ENCODE measurements at regions not wholly inside any gene's neighbourhood (a gene's known extent, or its start where the extent isn't known, plus 50 kb on each side); places are given as distances from the start of the nearest gene placed in this dataset.
A peak's percentile ranks its signal among the peaks of the same experiment; 100 is the strongest.
"Not testable (repeated sequence)": the region's sequence is repeated elsewhere in the genome, so short reads cannot be mapped to it uniquely, and the experiment has no call there.

DNA sequence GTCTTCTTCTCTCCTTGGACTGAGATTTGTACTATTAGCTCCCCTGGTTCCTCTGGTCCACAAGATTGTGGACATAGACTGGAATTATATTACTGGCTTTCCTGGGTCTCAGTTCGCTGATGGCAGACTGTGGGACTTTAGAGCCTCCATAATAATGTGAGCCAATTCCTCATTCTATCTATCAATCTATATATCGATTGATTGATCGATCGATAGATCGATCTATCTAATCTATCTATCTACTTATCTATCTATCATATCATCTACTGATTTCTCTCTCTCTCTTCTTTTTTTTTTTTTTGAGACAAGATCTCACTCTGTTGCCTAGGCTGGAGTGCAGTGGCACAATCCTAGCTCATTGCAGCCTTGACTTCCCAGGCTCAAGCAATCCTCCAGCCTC lies 51.5 kb upstream of the DDR1 start:
- DNase-seq = no peak

DNA sequence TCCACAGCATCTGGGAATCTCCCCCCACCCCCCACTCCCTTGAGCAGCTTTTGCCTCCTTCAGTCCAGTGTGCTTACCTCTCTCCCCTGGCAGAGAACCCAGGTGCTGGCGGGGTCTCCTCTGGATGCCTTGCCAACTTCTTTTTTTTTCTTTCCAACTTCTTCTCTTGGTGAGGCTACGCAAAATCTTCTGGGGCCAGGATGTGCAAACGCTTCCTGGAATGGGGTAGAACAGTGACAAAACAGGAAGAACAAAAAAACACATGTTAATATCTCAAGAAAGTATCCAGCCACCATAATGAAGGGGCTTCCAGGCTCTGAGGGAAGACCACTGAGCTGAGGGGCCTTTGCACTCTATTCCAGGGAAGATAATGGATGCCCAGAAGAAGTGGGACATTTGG lies 53.9 kb upstream of the DDR1 start:
- DNase-seq = no peak

DNA sequence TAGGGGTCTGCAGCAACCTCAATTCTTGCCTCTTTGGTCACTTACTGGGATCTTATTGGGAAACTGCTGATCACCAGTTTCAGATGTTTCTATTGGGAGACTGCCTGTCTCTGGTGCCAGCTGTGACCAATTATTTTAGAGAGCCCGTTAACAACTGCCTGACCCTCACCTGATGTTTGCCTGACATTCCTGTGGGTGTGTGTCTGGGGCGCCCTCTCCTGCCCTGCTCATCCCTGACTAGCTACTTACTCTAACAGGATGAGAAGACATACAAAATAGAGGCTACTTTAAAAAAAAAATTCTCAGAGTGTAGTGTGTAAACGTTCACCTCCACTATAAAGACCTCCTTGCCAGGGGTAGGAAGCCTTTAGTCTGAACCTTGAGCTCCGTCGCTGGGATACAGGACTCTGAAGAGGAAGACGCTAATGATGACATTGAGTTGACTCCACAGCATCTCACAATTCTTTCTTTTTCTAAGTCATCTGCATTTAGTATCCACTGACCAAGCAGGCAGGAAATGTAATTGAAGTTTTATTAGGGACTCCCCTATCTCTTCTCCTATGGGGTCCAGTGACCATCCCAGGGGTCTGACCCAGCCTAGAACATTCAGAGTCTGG lies 54.6 kb upstream of the DDR1 start:
- no peak for DNase-seq

DNA sequence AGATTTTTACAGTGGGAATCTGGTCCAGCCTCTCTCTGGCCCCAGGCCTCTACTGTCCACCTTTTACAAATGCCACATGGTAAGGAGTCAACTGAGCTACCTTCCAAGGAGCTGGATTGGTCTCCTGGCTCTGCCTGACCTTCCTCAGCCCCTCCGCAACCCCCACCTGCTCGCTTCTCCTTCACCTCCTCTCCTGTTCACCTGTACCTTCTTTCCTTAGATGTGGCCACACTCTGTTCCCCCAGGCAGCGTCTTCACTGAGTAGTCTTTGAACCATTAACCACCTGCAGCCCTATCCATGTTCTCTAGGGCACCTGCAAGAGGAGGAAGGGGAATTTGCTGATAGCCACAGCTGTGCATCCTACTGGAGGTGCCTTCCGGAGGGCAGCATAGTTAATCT lies 55.3 kb upstream of the DDR1 start:
- DNase-seq = no peak

DNA sequence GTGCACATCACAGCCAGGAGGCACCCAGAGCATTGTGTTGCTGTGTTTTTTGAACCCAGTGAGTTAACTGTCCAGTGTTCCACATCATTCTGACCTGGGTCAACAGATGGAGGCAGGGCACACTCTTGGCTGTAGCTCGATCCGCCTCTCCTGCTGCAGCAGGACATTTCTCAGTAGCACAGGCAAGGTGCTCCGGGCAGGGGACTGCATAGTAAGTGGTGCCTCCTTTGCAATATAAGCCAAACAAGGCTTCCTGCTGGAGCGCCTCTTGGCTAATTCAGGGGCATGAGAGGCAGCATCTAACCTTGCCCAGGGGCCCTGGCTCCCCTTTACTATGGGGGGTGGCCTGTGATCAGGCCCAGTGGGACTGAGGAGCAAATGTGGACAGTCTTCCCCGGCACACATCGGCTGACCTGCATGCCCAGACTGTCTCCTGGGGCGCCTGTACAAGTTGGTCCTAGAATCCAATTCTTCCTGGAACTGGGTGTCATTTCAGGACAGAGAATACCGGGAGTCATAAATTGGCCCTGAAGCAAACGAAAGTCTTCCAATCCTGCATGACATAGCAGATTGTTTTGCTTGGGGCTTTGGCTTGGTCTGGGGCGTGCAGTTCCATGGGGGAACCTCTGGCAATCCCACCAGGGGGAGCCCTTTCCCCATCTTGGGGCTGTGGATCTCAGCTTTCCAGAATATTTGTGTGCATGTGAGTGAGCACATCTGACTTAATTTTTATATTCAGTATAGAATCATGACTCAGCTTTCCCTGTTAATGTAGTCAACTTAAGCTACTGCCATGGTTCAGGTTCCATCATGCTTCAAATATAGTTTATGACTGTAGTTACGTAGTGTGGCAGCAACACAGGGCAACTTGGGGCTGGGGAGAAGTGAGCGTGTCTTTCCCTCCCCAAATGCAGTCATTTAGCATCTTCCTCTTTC lies 56.0 kb upstream of the DDR1 start:
- peak; percentile 93 for DNase-seq

DNA sequence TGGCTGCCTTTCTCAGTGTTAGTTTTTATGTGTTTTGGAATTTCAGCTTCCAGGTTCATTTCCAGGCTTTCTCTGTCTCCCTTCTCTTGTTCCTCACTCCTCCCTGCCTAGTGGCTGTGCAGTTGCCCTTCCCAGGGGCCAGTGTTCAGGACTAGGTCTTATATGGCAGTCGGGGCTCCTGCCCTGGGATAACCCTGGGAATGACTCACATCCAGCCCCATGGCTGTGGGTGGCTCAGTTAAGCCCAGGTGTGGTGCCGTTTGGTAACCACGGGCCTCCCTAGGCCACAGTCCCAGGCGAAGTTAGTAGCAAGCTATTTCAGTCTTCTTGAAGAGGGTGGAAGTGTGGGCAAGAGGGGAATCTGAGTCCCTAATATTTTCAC lies 57.4 kb upstream of the DDR1 start:
- peak; percentile 60 for DNase-seq

DNA sequence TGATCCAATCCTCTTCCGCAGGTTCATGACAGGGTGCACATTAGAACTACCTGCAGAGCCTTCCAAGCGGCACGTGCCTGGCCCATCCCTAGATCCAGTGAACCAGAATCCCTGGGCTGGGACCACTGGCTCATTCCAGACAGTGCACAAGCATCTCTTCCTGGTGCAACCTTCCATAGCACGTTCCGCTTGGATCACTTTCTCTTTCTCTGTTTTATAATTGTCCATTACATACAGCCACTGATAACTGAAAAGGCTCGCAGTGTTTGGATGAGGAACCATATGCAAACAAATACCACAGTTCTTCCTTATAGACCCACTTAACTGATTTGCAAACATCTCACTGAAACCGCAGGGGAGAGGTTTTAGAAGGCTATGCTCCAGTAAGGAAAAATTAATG lies 59.6 kb upstream of the DDR1 start:
- DNase-seq = no peak

DNA sequence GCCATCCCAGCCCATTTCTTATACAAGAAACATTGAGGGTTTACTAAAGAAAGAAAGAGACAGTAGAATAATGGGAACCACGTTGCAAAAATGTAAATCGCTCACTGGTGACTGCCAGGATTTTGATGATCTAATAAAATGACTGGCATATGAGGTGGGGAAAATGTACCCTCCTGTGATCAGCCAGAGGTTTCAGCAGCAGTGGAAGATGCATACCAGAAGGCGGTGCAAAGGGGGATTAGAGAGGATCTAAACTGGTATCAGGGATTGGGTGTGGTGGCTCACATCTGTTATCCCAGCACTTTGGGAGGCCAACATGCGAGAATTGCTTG lies 60.8 kb upstream of the DDR1 start:
- no peak for DNase-seq

DNA sequence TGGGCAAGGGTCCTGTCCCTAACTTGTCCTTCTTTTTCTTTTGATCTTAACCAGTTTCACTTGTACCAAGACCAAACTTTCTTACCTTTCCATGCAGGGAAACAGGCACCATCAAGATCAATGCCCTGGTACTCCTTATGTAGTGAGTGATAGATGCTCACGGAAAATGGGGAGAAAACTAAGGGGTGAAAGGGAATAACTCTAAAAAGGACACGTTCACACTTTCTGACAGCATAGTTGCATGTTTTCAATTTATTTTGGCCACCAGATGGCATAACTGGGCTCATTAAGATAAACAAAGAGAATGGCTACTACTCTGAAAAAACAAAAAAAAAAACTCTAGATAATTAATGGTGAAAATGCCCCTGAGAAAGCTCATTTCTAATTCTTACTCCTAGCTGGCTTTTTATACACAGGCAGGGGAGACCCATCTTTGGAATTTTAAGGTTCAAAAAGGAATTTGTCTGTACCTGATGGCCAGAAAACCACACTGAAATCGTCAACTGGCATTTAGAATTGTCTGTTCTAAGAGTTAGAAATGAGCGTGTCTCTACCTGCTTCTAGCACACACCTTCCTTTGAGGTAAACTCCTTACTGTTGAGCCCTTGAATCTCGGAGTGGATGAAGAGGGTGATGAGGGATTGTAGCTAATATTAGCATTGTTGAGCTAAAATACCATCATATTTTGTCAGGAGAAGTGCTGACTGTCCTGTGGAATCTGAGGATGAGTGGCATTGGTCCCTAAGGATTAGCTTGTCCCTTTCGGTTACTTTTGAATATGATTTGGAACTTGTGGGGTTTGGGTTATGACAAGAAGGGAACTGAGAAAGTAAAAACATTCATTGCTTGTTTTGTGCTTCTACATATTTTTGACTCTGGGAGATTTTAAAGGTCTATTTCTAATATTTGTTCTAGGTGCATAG lies 62.2 kb upstream of the DDR1 start:
- no peak for DNase-seq

DNA sequence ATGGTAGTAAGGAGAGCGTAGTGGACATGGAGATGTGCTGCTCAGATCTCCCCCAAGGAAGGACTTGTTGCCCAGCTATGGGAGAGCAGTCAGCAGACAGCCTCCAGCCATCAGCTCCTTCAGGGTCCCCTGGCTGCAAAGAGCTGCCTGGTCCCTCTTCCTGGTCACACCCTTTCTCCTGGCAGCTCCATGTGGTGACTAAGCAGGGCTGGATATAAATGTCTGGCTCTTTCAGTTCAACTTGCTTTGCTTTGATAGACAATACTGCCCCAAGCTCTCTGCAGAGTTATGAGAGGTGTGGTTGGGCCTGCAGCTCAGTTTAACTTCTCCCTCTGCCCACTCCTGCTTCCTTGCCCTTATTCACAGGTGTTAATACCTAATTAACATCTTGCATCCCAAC lies 64.1 kb upstream of the DDR1 start:
- DNase-seq = no peak

DNA sequence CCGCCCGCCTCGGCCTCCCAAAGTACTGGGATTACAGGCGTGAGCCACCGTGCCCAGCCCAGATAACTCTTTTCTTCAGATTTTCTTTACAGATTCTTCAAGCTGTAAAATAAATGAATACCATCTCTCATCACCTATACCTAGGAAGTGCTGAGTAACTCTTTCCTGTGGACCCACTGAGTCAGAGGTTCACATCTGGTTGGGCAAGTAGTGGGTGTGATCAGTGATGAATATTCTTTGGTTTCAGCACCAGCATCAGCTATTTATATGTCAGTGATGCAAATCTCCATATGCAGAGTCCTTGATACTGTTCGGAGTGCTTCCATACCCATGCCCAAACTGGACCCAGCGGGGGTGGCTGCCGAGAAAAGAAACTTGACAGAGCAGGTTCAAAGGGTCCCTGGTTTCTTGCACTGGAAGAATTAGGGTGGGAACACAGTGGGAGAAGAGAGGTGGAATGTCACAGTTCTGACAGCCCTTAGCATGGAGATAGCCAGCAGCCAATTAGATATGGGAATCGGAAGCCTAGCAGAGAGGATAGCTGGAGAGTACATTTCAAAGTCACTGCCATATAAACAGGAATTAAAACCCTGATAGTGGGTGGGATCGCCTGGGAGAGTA lies 64.9 kb upstream of the DDR1 start:
- peak; percentile 84 for DNase-seq

DNA sequence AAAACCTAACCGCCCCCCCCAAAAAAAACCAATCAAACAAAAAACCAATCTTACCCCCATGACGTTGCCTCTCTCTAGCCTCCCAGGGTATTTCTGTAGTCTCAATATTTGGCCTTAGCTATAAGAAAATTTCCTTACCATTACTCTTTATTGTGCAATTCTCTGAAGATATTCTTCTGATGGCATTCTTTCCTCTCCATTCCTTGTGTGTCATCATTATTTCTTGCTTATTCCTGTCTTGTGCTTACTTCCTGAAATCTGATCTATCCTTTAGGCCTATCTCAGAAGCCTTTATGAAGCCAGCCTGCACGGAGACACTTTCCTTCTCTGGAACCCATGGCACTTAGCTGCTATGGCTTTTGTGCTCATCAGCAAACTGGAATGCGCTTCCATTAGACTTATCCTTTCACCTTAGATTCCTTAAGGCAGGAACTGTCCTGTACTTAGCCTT lies 65.9 kb upstream of the DDR1 start:
- DNase-seq = no peak

DNA sequence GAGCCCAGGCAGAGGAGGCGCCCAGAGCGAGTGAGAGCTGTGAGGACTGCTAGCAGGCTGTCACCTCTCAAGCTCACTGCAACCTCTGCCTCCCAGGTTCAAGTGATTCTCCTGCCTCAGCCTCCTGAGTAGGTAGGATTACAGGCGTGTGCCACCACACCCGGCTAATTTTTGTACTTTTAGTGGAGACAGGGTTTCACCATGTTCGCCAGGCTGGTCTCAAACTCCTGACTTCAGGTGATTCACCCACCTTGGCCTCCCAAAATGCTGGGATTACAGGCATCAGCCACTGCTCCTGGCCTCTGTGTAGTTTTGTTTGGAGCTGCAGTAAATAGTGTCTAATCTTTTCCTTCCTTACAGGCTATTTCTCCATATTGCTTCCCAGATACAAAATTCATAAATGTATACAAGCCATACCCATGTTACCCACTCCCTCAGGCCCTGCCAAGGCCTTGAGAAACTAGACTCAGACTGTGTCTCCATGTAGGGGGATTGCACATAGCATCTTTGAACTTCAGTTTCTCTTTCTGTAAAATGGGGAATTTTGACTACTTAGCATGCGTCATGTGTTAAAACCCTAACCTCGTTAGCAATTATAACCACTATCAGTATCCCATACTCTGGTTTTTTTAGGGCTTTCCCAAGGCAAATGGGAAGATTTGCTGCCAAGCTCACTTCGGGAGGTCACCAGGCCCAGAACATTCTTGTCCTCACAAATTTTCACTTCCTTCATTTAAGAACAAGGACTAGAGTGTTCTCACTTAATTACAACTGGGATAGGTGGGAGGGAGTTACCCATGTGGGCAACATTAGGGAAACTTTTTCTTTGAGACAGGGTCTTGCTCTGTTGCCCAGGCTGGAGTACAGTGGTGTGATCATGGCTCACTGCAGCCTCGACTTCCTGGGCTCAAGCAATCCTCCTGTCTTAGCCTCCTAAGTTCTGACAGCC lies 67.3 kb upstream of the DDR1 start:
- DNase-seq = peak; percentile 50

DNA sequence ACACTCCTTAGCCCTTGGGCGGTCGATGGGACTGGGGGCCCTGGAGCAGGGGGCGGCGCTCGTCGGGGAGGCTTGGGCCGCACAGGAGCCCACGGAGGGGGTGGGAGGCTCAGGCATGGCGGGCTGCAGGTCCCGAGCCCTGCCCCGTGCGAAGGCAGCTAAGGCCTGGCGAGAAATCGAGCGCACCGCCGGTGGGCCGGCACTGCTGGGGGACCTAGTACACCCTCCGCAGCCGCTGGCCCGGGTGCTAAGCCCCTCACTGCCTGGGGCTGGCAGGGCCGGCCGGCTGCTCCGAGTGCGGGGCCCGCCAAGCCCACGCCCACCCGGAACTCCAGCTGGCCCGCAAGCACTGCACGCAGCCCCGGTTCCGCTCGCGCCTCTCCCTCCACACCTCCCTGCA lies 68.0 kb upstream of the DDR1 start:
- DNase-seq = not testable (repeated sequence)

DNA sequence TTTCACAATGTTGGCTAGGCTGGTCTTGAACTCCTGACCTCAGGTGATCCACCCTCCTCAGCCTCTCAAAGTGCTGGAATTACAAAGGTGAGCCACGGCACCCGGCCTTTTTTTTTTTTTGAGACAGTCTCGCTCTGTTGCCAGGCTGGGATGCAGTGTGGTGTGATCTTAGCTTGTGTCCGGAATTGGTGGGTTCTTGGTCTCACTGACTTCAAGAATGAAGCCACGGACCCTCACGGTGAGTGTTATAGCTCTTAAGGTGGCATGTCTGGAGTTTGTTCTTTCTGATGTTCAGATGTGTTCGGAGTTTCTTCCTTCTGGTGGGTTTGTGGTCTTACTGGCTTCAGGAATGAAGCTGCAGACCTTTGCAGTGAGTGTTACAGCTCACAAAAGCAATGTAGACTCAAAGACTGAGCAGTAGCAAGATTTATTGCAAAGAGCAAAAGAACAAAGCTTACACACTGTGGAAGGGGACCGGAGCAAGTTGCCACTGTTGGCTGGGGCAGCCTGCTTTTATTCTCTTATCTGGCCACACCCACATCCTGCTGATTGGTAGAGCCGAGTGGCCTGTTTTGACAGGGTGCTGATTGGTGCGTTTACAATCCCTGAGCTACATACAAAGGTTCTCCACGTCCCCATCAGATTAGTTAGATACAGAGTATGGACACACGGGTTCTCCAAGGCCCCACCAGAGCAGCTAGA lies 69.1 kb upstream of the DDR1 start:
- DNase-seq = peak; percentile 79

DNA sequence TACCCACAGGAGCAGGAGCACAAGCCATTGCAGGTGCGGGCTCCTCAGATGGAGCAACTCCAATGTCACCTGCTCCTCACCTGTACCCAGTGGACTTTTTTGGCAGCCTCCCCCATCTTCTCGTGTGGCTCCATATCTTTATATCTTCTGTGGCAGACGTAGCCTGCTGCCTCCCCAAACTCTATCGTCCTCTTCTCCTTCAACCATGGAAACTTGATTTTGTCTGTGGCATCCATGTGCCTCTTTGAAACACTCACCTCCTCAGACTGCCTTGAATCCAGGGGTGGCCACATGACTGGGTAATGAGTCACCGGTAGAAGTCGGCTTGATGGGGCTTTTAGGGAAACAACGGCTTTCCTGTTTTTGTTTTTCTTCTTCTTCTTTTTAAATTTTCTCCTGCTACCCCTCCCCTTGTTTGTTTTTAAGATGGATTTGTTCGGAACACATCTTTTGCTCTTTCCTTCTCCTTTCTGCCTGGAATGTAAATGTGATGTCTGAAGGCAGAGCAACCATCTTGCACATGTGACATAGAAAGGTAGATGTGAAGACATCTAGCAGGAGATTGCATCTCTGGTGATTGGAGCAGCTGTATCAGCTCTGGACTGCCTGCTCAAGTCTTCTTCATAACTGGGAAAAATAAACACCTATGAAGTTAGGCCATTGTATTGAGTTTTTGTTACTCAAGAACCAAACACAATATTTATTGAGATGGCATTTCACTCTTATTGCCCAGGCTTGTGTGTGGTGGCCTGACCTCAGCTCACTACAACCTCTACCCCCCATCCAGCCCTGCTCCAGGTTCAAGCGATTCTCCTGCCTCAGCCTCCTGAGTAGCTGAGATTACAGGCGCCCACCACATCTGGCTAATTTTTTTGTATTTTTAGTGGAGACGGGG lies 69.9 kb upstream of the DDR1 start:
- DNase-seq = peak; percentile 74

DNA sequence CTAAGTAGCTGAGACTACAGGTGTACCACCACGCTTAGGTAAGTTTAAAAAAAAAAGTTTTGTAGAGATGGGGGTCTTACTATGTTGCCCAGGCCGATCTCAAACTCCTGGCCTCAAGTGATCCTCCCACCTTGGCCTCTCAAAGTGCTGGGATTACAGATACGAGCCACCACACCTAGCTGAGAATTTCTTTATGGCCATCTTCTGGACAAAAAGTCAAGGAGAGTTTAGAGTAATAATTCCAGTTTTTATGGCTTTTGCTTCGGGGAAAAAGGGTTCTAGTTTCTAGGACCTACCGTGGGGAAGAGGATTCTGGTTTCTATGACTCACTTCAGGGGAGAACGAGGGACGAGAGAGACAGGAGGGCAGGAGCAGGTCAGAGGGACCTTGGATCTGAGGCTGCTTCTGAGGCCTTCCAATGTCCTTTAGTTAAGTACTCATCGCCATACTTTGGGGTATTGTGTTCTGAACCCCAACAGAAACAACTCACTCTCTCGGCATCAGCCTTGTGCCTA lies 69.3 kb upstream of the IER3 start:
- no peak for DNase-seq

DNA sequence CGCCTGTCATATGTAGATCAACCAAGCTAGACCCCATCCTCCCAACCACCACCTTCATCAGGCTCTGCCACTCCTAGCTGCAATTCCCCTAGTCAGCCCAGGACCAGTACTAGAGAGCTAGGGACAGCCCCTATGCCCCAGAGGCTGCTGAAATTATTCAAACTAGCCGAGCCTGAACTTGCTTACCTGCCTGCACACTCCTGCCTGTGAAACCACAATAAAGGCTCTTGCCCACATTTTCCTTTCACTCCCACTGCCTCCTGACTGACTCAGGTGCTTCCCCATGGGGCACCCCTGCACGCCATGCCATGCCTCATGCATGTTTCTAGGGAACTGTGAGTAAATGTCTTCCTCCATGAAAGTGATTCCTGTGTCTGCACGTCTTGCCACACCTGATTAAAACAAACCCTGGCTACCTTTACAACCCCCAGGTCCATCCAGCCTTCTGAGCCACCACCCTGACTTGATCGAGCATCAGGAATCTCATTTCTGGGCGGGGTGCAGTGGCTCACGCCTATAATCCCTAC lies 66.5 kb upstream of the IER3 start:
- peak; percentile 92 for DNase-seq

DNA sequence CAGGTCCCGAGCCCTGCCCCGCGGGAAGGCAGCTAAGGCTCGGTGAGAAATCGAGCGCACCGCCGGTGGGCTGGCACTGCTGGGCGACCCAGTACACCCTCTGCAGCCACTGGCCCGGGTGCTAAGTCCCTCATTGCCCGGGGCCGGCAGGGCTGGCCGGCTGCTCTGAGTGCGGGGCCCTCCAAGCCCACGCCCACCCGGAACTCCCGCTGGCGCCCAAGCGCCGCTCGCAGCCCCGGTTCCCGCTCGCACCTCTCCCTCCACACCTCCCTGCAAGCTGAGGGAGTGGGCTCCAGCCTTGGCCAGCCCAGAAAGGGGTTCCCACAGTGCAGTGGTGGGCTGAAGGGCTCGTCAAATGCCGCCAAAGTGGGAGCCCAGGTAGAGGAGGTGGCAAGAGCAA lies 63.2 kb upstream of the IER3 start:
- not testable (repeated sequence) for DNase-seq

Measured in activated CD4-positive, alpha-beta T cell treated with anti-CD3 and anti-CD28 coated beads for 48 hours (primary cell).